GM19468 (cell line): ENCODE measurements at regions not wholly inside any gene's neighbourhood (a gene's known extent, or its start where the extent isn't known, plus 50 kb on each side); places are given as distances from the start of the nearest gene placed in this dataset.

Experiments used
- ATAC-seq: cut with Tn5 transposase; IDR thresholded peaks from one replicate; pipeline ENCODE4 v1.9.1; 2021; ENCODE audit warnings: mild to moderate bottlenecking, moderate library complexity, moderate number of reproducible peaks; ENCODE audit not compliant: unreplicated experiment; ENCODE audit errors: extremely low read depth

- ATAC-seq = no peak
Measured at GRCh38 chr2:217634871-217635270, 367.9 kb downstream of the TNS1 start.

GRCh38 chr2:217632043-217632442 is 370.8 kb downstream of the TNS1 start:
- ATAC-seq = no peak

DNA sequence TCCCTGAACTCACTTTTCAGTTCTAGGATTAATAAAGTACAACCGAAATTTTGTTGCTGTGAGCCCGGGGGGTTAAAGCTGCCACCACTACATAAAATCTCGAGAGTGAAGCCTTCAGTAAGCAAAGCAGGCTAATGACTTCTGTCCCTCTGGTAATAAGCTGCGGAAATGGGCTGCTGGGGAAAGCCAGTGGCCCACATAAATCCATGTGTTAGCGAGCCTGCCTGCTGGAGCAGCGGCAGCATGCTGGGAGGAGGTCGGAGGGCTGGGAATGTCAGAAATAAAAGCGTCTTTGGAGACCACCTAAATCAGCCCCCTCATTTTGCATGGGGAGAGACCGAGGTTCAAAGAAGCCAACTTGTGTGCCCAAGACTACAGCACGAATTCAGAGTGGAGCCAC is 371.7 kb downstream of the TNS1 start:
- no peak for ATAC-seq

DNA sequence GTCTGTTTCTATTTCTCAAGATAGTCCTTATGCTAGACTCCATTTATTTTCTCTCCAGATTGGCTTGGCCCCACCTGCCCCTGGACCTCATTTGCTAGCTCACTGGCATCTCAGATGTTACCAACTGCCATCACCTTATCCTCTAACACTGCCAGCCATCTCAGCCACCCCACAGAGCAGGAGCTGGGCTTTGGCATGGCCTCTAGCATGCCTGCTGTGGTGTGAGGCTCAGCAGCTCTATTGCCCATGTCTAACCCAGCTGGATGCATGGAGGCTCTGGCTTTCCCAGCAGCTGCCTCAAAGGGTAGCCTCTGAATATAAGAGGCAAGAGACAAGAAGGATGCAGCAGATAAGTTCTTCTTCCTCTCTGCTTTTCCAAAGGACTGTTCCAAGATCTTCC is 373.4 kb downstream of the TNS1 start:
- ATAC-seq = no peak

GRCh38 chr2:217628061-217628460 is 374.7 kb downstream of the TNS1 start:
- no peak for ATAC-seq

DNA sequence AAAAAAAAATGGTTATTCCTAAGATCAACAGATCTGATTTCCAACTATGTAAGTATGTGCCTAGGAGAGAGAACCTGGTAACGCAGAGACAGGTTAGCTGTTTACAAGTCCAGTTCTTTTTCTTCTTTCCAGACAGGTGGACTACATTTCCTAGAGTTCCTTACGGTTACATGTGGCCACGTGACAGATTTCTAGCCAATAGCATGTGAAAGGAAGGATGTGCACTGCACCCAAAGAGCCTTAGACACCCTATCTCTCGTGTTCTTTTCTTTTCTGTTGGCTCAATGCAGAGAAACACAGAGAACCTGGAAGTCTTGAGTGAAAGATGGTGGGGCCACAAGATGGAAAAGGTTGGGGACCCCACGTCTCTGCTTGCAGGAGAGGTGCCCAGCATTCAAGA is 375.9 kb downstream of the TNS1 start:
- ATAC-seq = no peak

- ATAC-seq = no peak
Measured at GRCh38 chr2:217625557-217626169, 377.1 kb downstream of the TNS1 start.

- no peak for ATAC-seq
Measured at GRCh38 chr2:217623281-217623912, 379.4 kb downstream of the TNS1 start.

- no peak for ATAC-seq
Measured at GRCh38 chr2:217622205-217623060, 380.4 kb downstream of the TNS1 start.

DNA sequence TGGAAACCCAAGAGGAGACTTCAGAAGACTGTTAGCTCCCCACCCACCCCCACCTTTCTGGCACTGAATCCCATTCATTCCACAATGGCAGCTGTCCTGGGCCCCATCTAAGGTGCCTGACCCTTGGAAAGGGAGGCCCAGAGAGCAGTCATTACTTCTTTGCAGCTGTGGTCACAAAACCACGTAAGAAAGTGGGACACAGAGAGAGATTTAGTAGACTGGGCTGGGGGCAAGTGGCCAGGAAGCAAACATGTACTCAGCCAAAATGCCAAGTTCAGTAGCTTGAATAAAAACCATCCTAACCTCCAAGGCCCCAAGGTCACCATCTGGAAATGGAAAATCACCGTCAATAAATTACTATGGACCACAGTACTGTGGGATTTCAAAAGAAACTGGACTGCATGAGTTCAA is 381.4 kb downstream of the TNS1 start:
- ATAC-seq = no peak

DNA sequence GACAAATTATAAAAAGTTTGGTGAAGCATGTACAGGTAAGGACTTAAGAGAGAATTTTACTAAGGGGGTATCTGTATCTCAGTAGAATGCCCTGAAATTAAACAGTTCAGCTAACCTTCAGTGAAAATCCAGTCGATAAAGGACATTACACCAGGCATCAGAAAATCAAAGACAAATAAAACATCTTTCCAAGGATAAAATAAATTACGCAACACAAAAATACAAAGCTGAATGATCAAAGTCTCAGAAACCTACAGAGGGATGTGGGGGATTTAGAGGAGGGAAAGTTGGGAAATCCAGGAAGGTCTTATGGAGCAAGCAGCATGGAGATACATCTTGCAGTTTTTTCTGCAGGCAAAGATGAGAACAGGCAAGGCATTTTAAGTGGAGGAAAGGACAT is 384.1 kb downstream of the TNS1 start:
- no peak for ATAC-seq

GRCh38 chr2:217617616-217618022 is 385.2 kb downstream of the TNS1 start:
- no peak for ATAC-seq

DNA sequence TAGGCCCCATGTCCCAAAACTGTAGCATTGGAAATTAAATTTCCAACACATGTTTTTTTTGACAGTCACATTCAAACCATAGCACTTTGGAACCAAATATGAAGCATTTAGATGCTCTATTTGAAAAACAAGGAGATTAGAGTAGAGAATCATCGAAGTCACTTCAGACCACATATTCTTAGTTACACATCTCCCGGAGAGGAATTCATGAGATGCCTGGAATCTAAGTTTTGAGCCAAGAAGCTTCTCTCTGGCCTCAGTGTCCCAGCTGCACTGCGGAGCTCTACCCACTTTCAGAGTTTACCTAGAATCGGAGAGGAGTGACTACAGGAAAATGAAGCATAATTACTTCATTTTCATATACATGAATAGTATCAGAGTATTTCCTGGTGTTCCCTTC is 385.9 kb downstream of the TNS1 start:
- no peak for ATAC-seq

GRCh38 chr2:217615171-217615570 is 387.6 kb downstream of the TNS1 start:
- ATAC-seq = no peak

DNA sequence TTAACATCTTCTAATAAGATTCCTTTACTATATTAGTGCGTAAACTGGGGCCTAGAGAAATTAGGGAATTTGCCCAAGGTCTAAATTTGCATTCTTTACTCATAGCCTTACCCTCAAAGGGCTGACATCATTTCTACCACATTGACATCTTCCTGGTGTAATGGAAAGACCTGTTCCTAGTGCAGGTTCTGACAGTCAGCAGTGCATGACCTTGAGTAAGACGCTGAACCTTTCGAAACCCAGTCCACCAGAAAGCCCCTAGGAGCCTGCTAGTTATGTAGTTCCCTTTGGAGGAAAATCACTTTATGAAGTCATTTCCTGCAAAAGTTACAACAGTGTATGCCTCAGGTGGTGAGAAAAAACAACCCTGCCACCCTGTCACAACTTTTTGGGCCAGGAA is 388.3 kb downstream of the TNS1 start:
- ATAC-seq = no peak

DNA sequence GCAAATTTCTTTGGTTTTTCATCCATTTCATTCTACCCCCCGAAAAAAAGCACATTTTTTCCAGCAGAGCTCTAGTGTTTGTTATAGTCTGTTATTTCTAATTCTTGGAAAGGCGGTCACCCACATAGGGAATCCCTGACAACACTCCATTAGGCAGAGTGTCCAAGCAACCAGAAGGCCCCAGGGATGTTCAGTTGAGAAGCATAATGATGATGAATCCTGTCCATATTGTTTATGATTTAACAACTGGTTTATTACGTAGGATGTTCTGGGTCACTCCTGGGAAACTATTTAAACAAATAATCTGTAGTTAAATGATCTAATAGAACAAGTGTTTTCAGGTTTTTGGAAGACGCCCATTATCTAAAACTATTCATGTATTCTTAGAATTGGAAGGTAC is 388.7 kb downstream of the TNS1 start:
- no peak for ATAC-seq

DNA sequence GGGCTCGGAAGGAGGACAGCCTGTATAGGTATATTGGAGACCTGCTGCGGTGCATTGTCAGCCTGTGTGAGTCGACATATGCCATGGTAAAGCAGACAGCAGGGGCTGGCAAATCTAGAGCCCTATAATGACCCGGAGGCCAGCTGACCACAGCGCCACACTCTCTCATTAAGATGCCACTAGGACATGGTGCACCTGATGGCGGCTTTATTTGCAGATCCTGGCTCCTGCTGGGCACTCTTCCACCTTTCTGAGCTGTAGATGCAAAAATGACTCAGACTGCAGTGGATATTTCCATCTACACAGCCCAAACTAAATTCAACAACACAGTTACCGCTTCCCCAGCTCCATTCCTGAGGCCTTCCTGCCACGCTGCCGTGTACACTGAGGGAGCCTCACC is 389.9 kb downstream of the TNS1 start:
- ATAC-seq = no peak

DNA sequence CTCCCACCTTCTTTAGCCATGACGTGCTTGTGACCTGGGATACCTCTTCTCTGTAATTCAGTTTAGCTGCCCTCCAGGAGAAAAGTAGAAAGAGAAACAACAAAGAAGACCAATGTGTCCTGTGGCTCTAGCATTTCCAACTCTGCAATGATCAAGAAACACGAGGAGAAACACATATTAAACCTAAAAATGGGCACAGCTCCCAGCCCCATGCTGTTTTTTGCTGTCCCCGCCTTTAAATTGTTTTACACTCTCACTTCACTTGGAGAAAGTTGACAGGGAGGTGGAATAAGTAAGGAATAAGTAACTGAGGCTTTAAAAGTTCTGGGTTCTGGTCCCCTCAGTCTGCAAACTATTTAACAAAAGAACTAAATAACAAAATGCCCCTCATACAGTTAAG is 390.6 kb downstream of the TNS1 start:
- no peak for ATAC-seq

DNA sequence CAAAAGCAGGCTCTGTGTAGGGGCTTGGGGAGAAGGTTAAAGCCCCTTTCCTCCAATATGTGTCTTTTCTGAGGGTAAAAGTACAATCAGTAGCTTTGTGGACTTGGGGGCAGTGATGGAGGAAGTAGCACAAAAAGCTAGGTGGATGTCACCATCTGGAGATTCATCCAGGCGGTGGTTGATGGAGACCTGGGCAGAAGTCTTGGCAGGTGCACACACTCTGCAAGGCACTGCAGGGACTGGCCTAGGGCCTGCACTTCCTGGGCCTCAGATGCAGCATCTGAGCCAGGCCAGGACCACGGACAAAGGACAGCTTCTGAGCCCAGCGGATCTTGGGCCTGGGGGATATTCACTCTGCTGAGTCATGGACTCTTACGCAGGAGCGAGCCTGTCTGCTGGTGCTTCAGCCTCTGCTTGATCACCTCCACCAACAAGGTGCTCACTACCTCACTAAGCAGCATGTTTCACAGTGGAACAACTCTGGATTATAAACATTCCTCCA is 391.1 kb downstream of the TNS1 start:
- no peak for ATAC-seq

- no peak for ATAC-seq
Measured at GRCh38 chr2:217611056-217611455, 391.7 kb downstream of the TNS1 start.

GRCh38 chr2:217610401-217610814 is 392.4 kb downstream of the TNS1 start:
- ATAC-seq = no peak
